ENCODE measurements at regions not wholly inside any gene's neighbourhood (a gene's known extent, or its start where the extent isn't known, plus 50 kb on each side); places are given as distances from the start of the nearest gene placed in this dataset.
"Not testable (repeated sequence)": the region's sequence is repeated elsewhere in the genome, so short reads cannot be mapped to it uniquely, and the experiment has no call there.

DNA sequence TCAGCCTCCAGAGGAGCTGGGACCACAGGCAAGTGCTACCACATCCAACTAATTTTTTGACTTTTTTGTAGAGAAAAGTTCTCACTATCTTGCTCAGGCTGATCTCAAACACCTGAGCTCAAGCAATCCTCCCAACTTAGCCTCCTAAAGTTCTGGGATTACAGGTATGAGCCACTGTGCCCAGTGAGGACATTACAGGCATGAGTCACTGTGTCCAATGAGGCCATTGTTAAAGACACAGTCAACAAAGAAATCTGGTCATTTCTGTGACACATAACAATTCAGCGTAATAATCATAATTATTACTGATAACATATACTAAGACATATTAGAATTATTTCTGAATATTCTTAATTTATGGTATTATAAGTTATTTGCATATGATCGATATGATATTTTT, 463.4 kb upstream of the NDN start:
- no peaks in the 10 kb centered on the region for H3K9me3 ChIP-seq (ENCODE audit: low read length)
- no peak overlapping the region for H3K9ac ChIP-seq (ENCODE audit: low read length)
- H2AFZ ChIP-seq (ENCODE audit: low read depth, low read length), result no peak overlapping the region
- H3K27ac ChIP-seq (ENCODE audit: low read length), result no peak overlapping the region
- H4K20me1 ChIP-seq (ENCODE audit: insufficient read depth), result no peaks in the 10 kb centered on the region
- TF ChIP-seq TAF1 (IDR thresholded peaks at IDR 0.05; ENCODE audit: low read depth) (no peak), EP300 (conservative IDR thresholded peaks at IDR 0.05; ENCODE audit: poor library complexity, severe bottlenecking) (no peak), EZH2 (IDR thresholded peaks at IDR 0.05; ENCODE audit: borderline replicate concordance, insufficient read depth, low read length, poor library complexity, severe bottlenecking) (no peak), RAD21 (conservative IDR thresholded peaks at IDR 0.05) (no peak), POLR2AphosphoS5 (IDR thresholded peaks at IDR 0.05) (no peak), SMC3 (conservative IDR thresholded peaks at IDR 0.05; ENCODE audit: poor library complexity) (no peak), MXI1 (conservative IDR thresholded peaks at IDR 0.05; ENCODE audit: poor library complexity, severe bottlenecking) (no peak)
- TF ChIP-seq, protein P1, sequence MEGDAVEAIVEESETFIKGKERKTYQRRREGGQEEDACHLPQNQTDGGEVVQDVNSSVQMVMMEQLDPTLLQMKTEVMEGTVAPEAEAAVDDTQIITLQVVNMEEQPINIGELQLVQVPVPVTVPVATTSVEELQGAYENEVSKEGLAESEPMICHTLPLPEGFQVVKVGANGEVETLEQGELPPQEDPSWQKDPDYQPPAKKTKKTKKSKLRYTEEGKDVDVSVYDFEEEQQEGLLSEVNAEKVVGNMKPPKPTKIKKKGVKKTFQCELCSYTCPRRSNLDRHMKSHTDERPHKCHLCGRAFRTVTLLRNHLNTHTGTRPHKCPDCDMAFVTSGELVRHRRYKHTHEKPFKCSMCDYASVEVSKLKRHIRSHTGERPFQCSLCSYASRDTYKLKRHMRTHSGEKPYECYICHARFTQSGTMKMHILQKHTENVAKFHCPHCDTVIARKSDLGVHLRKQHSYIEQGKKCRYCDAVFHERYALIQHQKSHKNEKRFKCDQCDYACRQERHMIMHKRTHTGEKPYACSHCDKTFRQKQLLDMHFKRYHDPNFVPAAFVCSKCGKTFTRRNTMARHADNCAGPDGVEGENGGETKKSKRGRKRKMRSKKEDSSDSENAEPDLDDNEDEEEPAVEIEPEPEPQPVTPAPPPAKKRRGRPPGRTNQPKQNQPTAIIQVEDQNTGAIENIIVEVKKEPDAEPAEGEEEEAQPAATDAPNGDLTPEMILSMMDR (IDR thresholded peaks at IDR 0.05; ENCODE audit: poor library complexity, severe bottlenecking), result no peak
- TF ChIP-seq, protein P2, sequence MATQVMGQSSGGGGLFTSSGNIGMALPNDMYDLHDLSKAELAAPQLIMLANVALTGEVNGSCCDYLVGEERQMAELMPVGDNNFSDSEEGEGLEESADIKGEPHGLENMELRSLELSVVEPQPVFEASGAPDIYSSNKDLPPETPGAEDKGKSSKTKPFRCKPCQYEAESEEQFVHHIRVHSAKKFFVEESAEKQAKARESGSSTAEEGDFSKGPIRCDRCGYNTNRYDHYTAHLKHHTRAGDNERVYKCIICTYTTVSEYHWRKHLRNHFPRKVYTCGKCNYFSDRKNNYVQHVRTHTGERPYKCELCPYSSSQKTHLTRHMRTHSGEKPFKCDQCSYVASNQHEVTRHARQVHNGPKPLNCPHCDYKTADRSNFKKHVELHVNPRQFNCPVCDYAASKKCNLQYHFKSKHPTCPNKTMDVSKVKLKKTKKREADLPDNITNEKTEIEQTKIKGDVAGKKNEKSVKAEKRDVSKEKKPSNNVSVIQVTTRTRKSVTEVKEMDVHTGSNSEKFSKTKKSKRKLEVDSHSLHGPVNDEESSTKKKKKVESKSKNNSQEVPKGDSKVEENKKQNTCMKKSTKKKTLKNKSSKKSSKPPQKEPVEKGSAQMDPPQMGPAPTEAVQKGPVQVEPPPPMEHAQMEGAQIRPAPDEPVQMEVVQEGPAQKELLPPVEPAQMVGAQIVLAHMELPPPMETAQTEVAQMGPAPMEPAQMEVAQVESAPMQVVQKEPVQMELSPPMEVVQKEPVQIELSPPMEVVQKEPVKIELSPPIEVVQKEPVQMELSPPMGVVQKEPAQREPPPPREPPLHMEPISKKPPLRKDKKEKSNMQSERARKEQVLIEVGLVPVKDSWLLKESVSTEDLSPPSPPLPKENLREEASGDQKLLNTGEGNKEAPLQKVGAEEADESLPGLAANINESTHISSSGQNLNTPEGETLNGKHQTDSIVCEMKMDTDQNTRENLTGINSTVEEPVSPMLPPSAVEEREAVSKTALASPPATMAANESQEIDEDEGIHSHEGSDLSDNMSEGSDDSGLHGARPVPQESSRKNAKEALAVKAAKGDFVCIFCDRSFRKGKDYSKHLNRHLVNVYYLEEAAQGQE (IDR thresholded peaks at IDR 0.05; ENCODE audit: borderline replicate concordance), result no peak
- H3K27me3 ChIP-seq (ENCODE audit: insufficient read depth, low read depth, low read length), result no peaks in the 10 kb centered on the region
- H3K9me2 ChIP-seq (ENCODE audit: insufficient read depth, low read length), result no peaks in the 10 kb centered on the region
- H3K36me3 ChIP-seq (ENCODE audit: insufficient read depth, low read length), result no peaks in the 10 kb centered on the region
- no peak overlapping the region for H3K4me3 ChIP-seq (ENCODE audit: low read length)
- H3K79me2 ChIP-seq (replicated peaks; ENCODE audit: insufficient read depth, low read length), result no peaks in the 10 kb centered on the region
- no peaks in the 10 kb centered on the region for H3F3A ChIP-seq (ENCODE audit: insufficient read depth, low read length, poor library complexity, severe bottlenecking)
- no peak overlapping the region for H3K4me2 ChIP-seq (ENCODE audit: low read length)

DNA sequence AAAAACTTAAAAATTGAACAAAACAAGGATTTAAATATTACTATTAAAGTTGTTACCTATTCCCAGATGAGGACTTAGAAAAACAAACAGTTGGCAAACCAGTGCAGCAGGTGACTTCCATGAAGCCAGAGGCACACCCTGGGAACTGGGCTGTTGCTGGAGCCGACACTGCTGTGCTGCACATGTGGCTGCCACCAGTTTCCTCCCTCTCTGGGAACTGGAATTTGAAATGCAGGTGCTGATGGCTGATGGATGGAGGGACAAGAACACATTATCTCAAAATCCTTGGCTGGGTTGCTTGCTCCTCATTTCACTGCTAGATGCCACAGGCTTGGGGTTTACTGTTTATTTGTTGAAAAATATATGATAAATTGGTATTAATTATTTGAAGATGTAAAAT, 471.2 kb upstream of the NDN start:
- H4K20me1 ChIP-seq (ENCODE audit: insufficient read depth); H3K4me2 ChIP-seq (ENCODE audit: low read length); H3K36me3 ChIP-seq (ENCODE audit: insufficient read depth, low read length); H3K9me3 ChIP-seq (ENCODE audit: low read length); H3K9ac ChIP-seq (ENCODE audit: low read length); H3K27ac ChIP-seq (ENCODE audit: low read length); H3K9me2 ChIP-seq (ENCODE audit: insufficient read depth, low read length); H3K27me3 ChIP-seq (ENCODE audit: insufficient read depth, low read depth, low read length); H3F3A ChIP-seq (ENCODE audit: insufficient read depth, low read length, poor library complexity, severe bottlenecking); H3K79me2 ChIP-seq (replicated peaks; ENCODE audit: insufficient read depth, low read length); H2AFZ ChIP-seq (ENCODE audit: low read depth, low read length); H3K4me3 ChIP-seq (ENCODE audit: low read length): not testable (repeated sequence)

DNA sequence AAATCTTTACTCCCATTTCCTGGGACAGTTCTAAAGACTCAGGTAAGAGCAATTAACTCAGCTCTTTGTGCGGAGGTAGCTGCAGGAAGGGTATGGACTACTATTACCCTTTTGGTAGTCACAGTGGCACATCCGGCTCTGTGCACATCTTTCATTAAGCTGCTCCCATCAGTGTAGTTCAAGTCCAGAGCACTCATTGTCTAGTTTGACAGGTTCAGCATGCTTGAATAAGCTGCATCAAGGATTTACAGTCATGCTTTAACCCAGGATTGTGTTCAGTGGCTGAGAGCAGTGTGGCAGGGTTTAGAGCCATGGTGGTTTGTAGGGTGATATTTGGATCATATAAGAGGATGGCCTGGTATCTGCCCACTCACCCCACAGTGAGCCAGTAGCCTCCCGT, 478.4 kb upstream of the NDN start:
- H3K4me2 ChIP-seq (ENCODE audit: low read length); H3K9me3 ChIP-seq (ENCODE audit: low read length); H3K79me2 ChIP-seq (replicated peaks; ENCODE audit: insufficient read depth, low read length); H4K20me1 ChIP-seq (ENCODE audit: insufficient read depth); H3F3A ChIP-seq (ENCODE audit: insufficient read depth, low read length, poor library complexity, severe bottlenecking); H3K4me3 ChIP-seq (ENCODE audit: low read length); H3K36me3 ChIP-seq (ENCODE audit: insufficient read depth, low read length); H3K9ac ChIP-seq (ENCODE audit: low read length); H3K27ac ChIP-seq (ENCODE audit: low read length); H3K27me3 ChIP-seq (ENCODE audit: insufficient read depth, low read depth, low read length); H2AFZ ChIP-seq (ENCODE audit: low read depth, low read length); H3K9me2 ChIP-seq (ENCODE audit: insufficient read depth, low read length): not testable (repeated sequence)

DNA sequence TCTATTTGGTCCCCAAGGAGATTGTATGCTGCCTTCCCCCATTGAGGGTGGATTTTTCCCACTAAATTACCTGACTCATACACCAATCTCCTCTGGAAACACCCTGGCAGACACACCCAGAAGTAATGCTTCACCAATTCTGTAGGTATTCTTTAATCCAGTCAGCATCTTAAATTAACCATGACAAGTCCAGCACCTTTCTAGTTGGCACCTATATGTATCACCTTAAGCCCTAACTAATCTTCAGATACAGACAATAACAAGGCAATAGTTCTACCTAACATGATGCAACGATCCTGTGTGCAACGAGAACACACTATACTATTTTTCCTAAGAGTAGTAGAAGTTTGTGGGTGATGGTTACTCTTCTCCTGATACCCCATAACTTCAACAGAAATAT, 473.3 kb upstream of the NPAP1 start:
- H2AFZ ChIP-seq (ENCODE audit: low read depth, low read length); H3K36me3 ChIP-seq (ENCODE audit: insufficient read depth, low read length); H3F3A ChIP-seq (ENCODE audit: insufficient read depth, low read length, poor library complexity, severe bottlenecking); H3K27me3 ChIP-seq (ENCODE audit: insufficient read depth, low read depth, low read length); H4K20me1 ChIP-seq (ENCODE audit: insufficient read depth); H3K9ac ChIP-seq (ENCODE audit: low read length); H3K4me3 ChIP-seq (ENCODE audit: low read length); H3K79me2 ChIP-seq (replicated peaks; ENCODE audit: insufficient read depth, low read length); H3K9me2 ChIP-seq (ENCODE audit: insufficient read depth, low read length); H3K9me3 ChIP-seq (ENCODE audit: low read length); H3K4me2 ChIP-seq (ENCODE audit: low read length); H3K27ac ChIP-seq (ENCODE audit: low read length): not testable (repeated sequence)

DNA sequence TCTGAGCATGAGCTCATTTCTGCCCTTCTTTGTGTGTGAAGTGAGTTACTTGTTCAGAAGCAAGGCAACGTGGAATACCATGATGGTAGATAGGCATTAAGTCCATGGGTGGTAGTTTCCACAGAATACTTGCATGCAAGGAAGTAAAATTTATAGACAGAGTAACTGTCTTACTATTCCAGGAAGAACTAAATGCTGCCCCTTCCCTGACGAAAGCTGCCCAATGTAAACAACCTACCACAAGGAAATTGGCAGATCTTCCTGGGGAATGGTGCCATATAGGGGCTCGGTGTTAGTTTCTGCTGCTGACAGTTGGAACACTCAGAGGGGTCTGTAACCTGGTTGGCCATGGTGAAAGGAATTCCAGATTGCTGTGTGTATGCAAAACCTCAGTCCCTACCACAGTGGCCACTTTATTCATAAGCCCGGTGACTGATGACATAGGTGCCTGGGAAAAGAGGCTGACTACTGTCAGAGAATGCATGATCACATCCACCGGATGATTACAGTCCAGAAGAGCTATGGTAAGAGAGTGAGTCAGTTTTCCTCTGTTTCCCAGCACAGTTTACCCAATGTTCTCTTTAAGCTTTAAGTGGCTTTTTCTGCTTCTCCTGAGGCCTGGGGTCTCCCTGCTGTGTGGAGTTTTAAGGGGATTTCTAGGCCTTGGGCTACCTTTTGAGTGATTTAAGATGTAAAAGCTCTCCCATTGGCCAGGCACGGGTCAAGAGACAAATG, 463.7 kb upstream of the NPAP1 start:
- not testable (repeated sequence) for H3K79me2 ChIP-seq (replicated peaks; ENCODE audit: insufficient read depth, low read length); H3K27ac ChIP-seq (ENCODE audit: low read length); H3K9ac ChIP-seq (ENCODE audit: low read length); H3F3A ChIP-seq (ENCODE audit: insufficient read depth, low read length, poor library complexity, severe bottlenecking); H3K4me2 ChIP-seq (ENCODE audit: low read length); H3K4me3 ChIP-seq (ENCODE audit: low read length); H3K9me2 ChIP-seq (ENCODE audit: insufficient read depth, low read length); H3K27me3 ChIP-seq (ENCODE audit: insufficient read depth, low read depth, low read length); H3K36me3 ChIP-seq (ENCODE audit: insufficient read depth, low read length); H4K20me1 ChIP-seq (ENCODE audit: insufficient read depth); H2AFZ ChIP-seq (ENCODE audit: low read depth, low read length); H3K9me3 ChIP-seq (ENCODE audit: low read length)

Measured in neural cell (in vitro differentiated cells).